Activated T-cell treated with anti-CD3 and anti-CD28 coated beads for 1 hour (primary cell): ENCODE measurements at regions not wholly inside any gene's neighbourhood (a gene's known extent, or its start where the extent isn't known, plus 50 kb on each side); places are given as distances from the start of the nearest gene placed in this dataset.
"Not testable (repeated sequence)": the region's sequence is repeated elsewhere in the genome, so short reads cannot be mapped to it uniquely, and the experiment has no call there.

ENCODE experiments used
- DNase-seq: peaks from one replicate; pipeline ENCODE4 v3.0.0-alpha.2; 2020; ENCODE audit warnings: low read depth

- DNase-seq: no peak
These were observed 66.1 kb upstream of the RHOU start for GRCh38 chr1:228669242-228669585.

GRCh38 chr1:228681076-228681565 is 54.2 kb upstream of the RHOU start:
- not testable (repeated sequence) for DNase-seq

- DNase-seq: no peak
These were observed 51.9 kb upstream of the RHOU start for GRCh38 chr1:228683428-228683827.

- DNase-seq: no peak
These were observed 50.7 kb upstream of the RHOU start for GRCh38 chr1:228684607-228685006.

GRCh38 chr1:228685081-228685660 is 50.1 kb upstream of the RHOU start:
- DNase-seq: no peak
